ENCODE measurements at regions not wholly inside any gene's neighbourhood (a gene's known extent, or its start where the extent isn't known, plus 50 kb on each side); places are given as distances from the start of the nearest gene placed in this dataset.

GRCh38 chr4:13207226-13207625 lies 276.9 kb downstream of the RAB28 start:
- H3K4me3 ChIP-seq (ENCODE audit: low read length in 2 of 2) = no peak overlapping the region
- H3K27me3 ChIP-seq (ENCODE audit: control insufficient read depth in 2 of 2, insufficient read depth in 1 of 2, low read length in 1 of 2) = no peaks in the 10 kb centered on the region
- no peak for DNase-seq (ENCODE audit: low read depth in 6 of 9, low spot score in 9 of 9)
- H3K9me3 ChIP-seq (ENCODE audit: control insufficient read depth in 2 of 2, insufficient read depth in 1 of 2, low read length in 1 of 2) = no peaks in the 10 kb centered on the region
- no peaks in the 10 kb centered on the region for H3K4me1 ChIP-seq (ENCODE audit: control insufficient read depth in 2 of 2, insufficient read depth in 2 of 2, low read length in 2 of 2)
- 92% methylated on average over 1 of the region's 1 CpG for WGBS
- H3K36me3 ChIP-seq (ENCODE audit: control insufficient read depth in 2 of 2, insufficient read depth in 2 of 2, low read length in 1 of 2) = no peaks in the 10 kb centered on the region
- H3K27ac ChIP-seq (ENCODE audit: low read depth in 1 of 2, low read length in 1 of 2) = no peak overlapping the region

GRCh38 chr4:13203101-13203500 lies 281.0 kb downstream of the RAB28 start:
- Histone ChIP-seq H3K36me3 (ENCODE audit: control insufficient read depth in 2 of 2, insufficient read depth in 2 of 2, low read length in 1 of 2) (no peaks in the 10 kb centered on the region), H3K27ac (ENCODE audit: low read depth in 1 of 2, low read length in 1 of 2) (no peak overlapping the region), H3K27me3 (ENCODE audit: control insufficient read depth in 2 of 2, insufficient read depth in 1 of 2, low read length in 1 of 2) (no peaks in the 10 kb centered on the region), H3K9me3 (ENCODE audit: control insufficient read depth in 2 of 2, insufficient read depth in 1 of 2, low read length in 1 of 2) (no peaks in the 10 kb centered on the region), H3K4me3 (ENCODE audit: low read length in 2 of 2) (no peak overlapping the region), H3K4me1 (ENCODE audit: control insufficient read depth in 2 of 2, insufficient read depth in 2 of 2, low read length in 2 of 2) (no peaks in the 10 kb centered on the region)
- DNase-seq (ENCODE audit: low read depth in 6 of 9, low spot score in 9 of 9) = no peak
- WGBS = 95% methylated on average over 1 of the region's 1 CpG

DNA sequence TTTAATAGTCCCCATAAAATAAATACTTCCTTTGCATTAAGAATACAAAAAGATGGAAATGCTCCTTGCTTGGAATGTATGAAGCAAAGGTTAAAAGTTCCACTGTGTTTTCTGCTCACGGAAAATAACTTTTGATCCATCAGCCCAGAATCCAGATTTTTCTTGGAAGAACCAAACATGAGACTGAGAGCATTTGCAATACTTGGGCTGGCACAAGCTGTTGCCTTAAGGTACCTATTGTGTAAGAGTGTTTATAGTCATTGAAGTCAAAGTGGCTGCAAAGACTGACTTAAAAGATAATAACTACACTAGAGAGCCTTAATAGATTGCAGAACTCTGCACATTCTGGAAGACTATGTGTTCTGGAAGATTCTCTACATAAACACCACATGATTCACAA lies 281.4 kb downstream of the RAB28 start:
- no peak overlapping the region for H3K4me3 ChIP-seq (ENCODE audit: low read length in 2 of 2)
- H3K36me3 ChIP-seq (ENCODE audit: control insufficient read depth in 2 of 2, insufficient read depth in 2 of 2, low read length in 1 of 2) = no peaks in the 10 kb centered on the region
- no peaks in the 10 kb centered on the region for H3K27me3 ChIP-seq (ENCODE audit: control insufficient read depth in 2 of 2, insufficient read depth in 1 of 2, low read length in 1 of 2)
- no peaks in the 10 kb centered on the region for H3K4me1 ChIP-seq (ENCODE audit: control insufficient read depth in 2 of 2, insufficient read depth in 2 of 2, low read length in 2 of 2)
- H3K9me3 ChIP-seq (ENCODE audit: control insufficient read depth in 2 of 2, insufficient read depth in 1 of 2, low read length in 1 of 2) = no peaks in the 10 kb centered on the region
- no peak for DNase-seq (ENCODE audit: low read depth in 6 of 9, low spot score in 9 of 9)
- WGBS = 100% methylated on average over 1 of the region's 1 CpG
- H3K27ac ChIP-seq (ENCODE audit: low read depth in 1 of 2, low read length in 1 of 2) = no peak overlapping the region

DNA sequence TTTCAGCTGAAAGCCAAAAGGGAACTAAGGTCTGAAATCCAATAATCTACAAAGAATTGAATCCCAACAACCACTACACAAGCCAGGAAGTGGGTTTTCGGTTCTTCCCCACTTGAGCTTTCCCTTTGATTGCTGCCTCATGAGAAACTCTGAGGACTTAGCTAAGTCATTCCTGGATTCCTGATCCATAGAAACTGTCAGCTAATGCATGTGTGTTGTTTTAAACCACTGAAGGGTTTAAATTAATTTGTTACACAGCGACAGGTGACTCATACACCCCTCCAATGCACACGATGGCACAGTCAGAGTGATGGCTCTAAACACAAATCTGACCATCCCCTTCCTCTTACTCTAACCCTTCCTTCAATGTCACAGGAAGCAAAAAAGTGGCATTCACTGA lies 282.9 kb downstream of the RAB28 start:
- DNase-seq (ENCODE audit: low read depth in 6 of 9, low spot score in 9 of 9) = no peak
- Histone ChIP-seq H3K4me1 (ENCODE audit: control insufficient read depth in 2 of 2, insufficient read depth in 2 of 2, low read length in 2 of 2) (no peaks in the 10 kb centered on the region), H3K27ac (ENCODE audit: low read depth in 1 of 2, low read length in 1 of 2) (no peak overlapping the region), H3K36me3 (ENCODE audit: control insufficient read depth in 2 of 2, insufficient read depth in 2 of 2, low read length in 1 of 2) (no peaks in the 10 kb centered on the region), H3K27me3 (ENCODE audit: control insufficient read depth in 2 of 2, insufficient read depth in 1 of 2, low read length in 1 of 2) (no peaks in the 10 kb centered on the region), H3K9me3 (ENCODE audit: control insufficient read depth in 2 of 2, insufficient read depth in 1 of 2, low read length in 1 of 2) (no peaks in the 10 kb centered on the region), H3K4me3 (ENCODE audit: low read length in 2 of 2) (no peak overlapping the region)
- WGBS = 90% methylated on average over 3 of the region's 3 CpGs

DNA sequence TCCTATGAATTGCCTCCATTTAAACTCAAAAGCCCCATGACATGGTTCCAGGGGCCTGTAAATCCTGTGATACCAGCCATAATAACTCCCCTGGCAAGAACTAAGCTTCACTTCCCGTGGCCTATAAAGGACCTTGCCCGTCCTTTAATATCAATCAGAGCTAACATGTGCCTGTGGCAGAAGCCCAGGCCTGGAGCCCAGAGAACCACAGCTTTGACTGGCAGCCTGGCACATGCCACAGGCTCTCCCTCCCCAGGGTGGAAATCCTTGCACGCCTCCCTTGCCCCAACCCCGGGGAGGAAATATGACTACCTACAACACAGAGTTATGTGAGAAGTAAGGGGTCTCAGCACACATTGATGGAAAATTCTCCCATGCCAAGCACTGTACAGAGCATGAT lies 287.4 kb downstream of the RAB28 start:
- WGBS = 93% methylated on average over 4 of the region's 4 CpGs
- no peak for DNase-seq (ENCODE audit: low read depth in 6 of 9, low spot score in 9 of 9)

DNA sequence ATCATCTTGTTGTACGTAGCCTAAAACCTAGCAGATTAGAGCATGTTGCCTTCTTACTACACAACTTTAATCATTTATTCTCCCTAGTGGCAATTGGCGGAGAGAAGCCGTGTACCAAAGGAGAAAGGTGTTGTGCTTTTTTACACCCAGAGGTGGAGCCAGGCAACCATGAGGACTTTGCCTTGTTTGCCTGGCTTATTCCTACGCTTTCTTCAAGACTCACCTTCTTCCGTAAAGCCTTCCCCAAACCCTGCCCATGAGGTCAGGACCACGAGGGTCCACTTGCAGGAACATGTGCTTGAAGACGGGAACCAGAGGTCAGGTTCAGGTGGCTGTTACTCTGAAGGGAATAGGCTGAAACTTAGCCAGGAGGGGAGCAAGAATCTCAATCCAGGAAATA lies 290.5 kb downstream of the RAB28 start:
- no peaks in the 10 kb centered on the region for H3K36me3 ChIP-seq (ENCODE audit: control insufficient read depth in 2 of 2, insufficient read depth in 2 of 2, low read length in 1 of 2)
- no peak for DNase-seq (ENCODE audit: low read depth in 6 of 9, low spot score in 9 of 9)
- 91% methylated on average over 7 of the region's 7 CpGs for WGBS

More for the DNA sequence above, 287.4 kb downstream of the RAB28 start:
- no peaks in the 10 kb centered on the region for H3K27me3 ChIP-seq (ENCODE audit: control insufficient read depth in 2 of 2, insufficient read depth in 1 of 2, low read length in 1 of 2)
- no peak overlapping the region for H3K4me3 ChIP-seq (ENCODE audit: low read length in 2 of 2)
- H3K9me3 ChIP-seq (ENCODE audit: control insufficient read depth in 2 of 2, insufficient read depth in 1 of 2, low read length in 1 of 2) = no peaks in the 10 kb centered on the region
- H3K27ac ChIP-seq (ENCODE audit: low read depth in 1 of 2, low read length in 1 of 2) = no peak overlapping the region
- H3K36me3 ChIP-seq (ENCODE audit: control insufficient read depth in 2 of 2, insufficient read depth in 2 of 2, low read length in 1 of 2) = no peaks in the 10 kb centered on the region
- H3K4me1 ChIP-seq (ENCODE audit: control insufficient read depth in 2 of 2, insufficient read depth in 2 of 2, low read length in 2 of 2) = no peaks in the 10 kb centered on the region

DNA sequence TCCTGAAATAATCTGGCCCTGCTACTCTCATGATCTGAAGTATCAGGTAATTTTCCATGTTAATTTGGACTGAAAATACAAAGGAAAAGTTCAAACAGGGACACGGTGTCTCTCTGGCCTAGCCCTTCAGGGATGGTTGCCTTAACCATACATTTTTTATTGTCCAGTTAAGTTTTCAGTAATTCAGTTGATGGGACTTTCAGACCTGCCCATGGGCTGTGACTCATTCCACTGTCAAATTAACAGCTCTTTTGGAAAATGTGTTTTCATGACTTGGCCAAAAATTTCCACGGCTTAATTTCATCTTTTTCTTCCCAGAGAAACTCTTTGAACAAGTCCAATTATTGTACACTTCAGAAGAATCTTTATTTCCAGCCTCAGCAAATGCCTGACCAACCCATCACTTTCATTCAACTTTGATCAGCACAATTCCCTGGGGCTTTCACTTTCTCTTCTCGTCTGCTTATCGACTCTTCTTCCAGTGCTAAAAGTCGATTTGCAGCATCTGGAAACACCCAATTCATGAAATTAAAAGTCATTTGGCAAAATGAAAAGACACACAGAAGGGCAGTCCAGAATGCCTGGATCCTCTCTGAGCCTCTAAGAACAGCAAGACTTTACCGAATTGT lies 293.9 kb downstream of the RAB28 start:
- Histone ChIP-seq H3K27ac (ENCODE audit: low read depth in 1 of 2, low read length in 1 of 2) (no peak overlapping the region), H3K9me3 (ENCODE audit: control insufficient read depth in 2 of 2, insufficient read depth in 1 of 2, low read length in 1 of 2) (no peaks in the 10 kb centered on the region), H3K36me3 (ENCODE audit: control insufficient read depth in 2 of 2, insufficient read depth in 2 of 2, low read length in 1 of 2) (no peaks in the 10 kb centered on the region), H3K27me3 (ENCODE audit: control insufficient read depth in 2 of 2, insufficient read depth in 1 of 2, low read length in 1 of 2) (no peaks in the 10 kb centered on the region), H3K4me3 (ENCODE audit: low read length in 2 of 2) (no peak overlapping the region), H3K4me1 (ENCODE audit: control insufficient read depth in 2 of 2, insufficient read depth in 2 of 2, low read length in 2 of 2) (no peaks in the 10 kb centered on the region)
- DNase-seq (ENCODE audit: low read depth in 6 of 9, low spot score in 9 of 9) = no peak
- 91% methylated on average over 6 of the region's 6 CpGs for WGBS

More for the DNA sequence above, 290.5 kb downstream of the RAB28 start:
- Histone ChIP-seq H3K27ac (ENCODE audit: low read depth in 1 of 2, low read length in 1 of 2) (no peak overlapping the region), H3K27me3 (ENCODE audit: control insufficient read depth in 2 of 2, insufficient read depth in 1 of 2, low read length in 1 of 2) (no peaks in the 10 kb centered on the region), H3K4me1 (ENCODE audit: control insufficient read depth in 2 of 2, insufficient read depth in 2 of 2, low read length in 2 of 2) (no peaks in the 10 kb centered on the region), H3K9me3 (ENCODE audit: control insufficient read depth in 2 of 2, insufficient read depth in 1 of 2, low read length in 1 of 2) (no peaks in the 10 kb centered on the region), H3K4me3 (ENCODE audit: low read length in 2 of 2) (no peak overlapping the region)

DNA sequence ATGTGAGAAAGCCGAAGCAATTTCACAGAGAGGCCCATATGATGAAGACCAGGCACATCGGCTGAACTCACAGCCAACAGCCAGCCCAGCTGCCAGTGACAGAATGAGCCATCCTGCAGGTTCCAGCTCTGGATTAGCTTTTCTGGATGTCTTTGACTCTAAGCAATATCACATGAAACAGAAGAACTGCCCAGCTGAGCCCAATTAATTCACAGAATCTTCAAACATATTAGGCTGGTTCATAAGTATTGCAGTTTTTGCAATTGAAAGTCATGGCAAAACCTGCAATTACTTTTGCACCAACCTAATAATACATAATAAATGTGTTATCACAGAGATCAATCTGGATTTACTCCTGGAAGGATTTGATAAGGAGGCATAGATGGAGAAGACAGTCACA lies 299.9 kb downstream of the RAB28 start:
- Histone ChIP-seq H3K4me1 (ENCODE audit: control insufficient read depth in 2 of 2, insufficient read depth in 2 of 2, low read length in 2 of 2) (no peaks in the 10 kb centered on the region), H3K9me3 (ENCODE audit: control insufficient read depth in 2 of 2, insufficient read depth in 1 of 2, low read length in 1 of 2) (no peaks in the 10 kb centered on the region), H3K36me3 (ENCODE audit: control insufficient read depth in 2 of 2, insufficient read depth in 2 of 2, low read length in 1 of 2) (no peaks in the 10 kb centered on the region), H3K27me3 (ENCODE audit: control insufficient read depth in 2 of 2, insufficient read depth in 1 of 2, low read length in 1 of 2) (no peaks in the 10 kb centered on the region), H3K27ac (ENCODE audit: low read depth in 1 of 2, low read length in 1 of 2) (no peak overlapping the region), H3K4me3 (ENCODE audit: low read length in 2 of 2) (no peak overlapping the region)
- DNase-seq (ENCODE audit: low read depth in 6 of 9, low spot score in 9 of 9) = no peak
- 93% methylated on average over 2 of the region's 2 CpGs for WGBS

DNA sequence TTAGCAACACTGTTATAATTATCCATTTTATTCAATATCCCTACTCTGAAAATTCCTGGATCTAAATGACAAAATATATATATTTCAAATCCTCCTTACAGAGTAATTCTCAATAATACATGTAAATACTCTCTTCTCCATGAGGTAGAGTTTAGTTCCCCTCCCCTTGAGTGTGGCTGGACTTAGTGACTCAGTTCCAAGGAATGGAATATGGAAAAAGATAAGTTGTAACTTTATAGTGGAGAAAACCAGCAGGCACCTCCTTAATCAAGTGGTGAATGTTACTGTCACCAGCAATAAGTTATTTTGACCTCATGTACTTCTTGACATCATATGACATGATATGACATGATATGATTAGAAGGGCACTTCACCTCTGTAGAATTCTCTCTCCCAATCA lies 302.0 kb downstream of the RAB28 start:
- no peak overlapping the region for H3K27ac ChIP-seq (ENCODE audit: low read depth in 1 of 2, low read length in 1 of 2)
- H3K27me3 ChIP-seq (ENCODE audit: control insufficient read depth in 2 of 2, insufficient read depth in 1 of 2, low read length in 1 of 2) = no peaks in the 10 kb centered on the region
- no peaks in the 10 kb centered on the region for H3K9me3 ChIP-seq (ENCODE audit: control insufficient read depth in 2 of 2, insufficient read depth in 1 of 2, low read length in 1 of 2)
- no peaks in the 10 kb centered on the region for H3K36me3 ChIP-seq (ENCODE audit: control insufficient read depth in 2 of 2, insufficient read depth in 2 of 2, low read length in 1 of 2)
- DNase-seq (ENCODE audit: low read depth in 6 of 9, low spot score in 9 of 9) = no peak
- no peak overlapping the region for H3K4me3 ChIP-seq (ENCODE audit: low read length in 2 of 2)
- no peaks in the 10 kb centered on the region for H3K4me1 ChIP-seq (ENCODE audit: control insufficient read depth in 2 of 2, insufficient read depth in 2 of 2, low read length in 2 of 2)

- Histone ChIP-seq H3K9me3 (ENCODE audit: control insufficient read depth in 2 of 2, insufficient read depth in 1 of 2, low read length in 1 of 2) (no peaks in the 10 kb centered on the region), H3K27ac (ENCODE audit: low read depth in 1 of 2, low read length in 1 of 2) (no peak overlapping the region), H3K27me3 (ENCODE audit: control insufficient read depth in 2 of 2, insufficient read depth in 1 of 2, low read length in 1 of 2) (no peaks in the 10 kb centered on the region), H3K4me3 (ENCODE audit: low read length in 2 of 2) (no peak overlapping the region), H3K4me1 (ENCODE audit: control insufficient read depth in 2 of 2, insufficient read depth in 2 of 2, low read length in 2 of 2) (no peaks in the 10 kb centered on the region), H3K36me3 (ENCODE audit: control insufficient read depth in 2 of 2, insufficient read depth in 2 of 2, low read length in 1 of 2) (no peaks in the 10 kb centered on the region)
- WGBS = 91% methylated on average over 4 of the region's 4 CpGs
- no peak for DNase-seq (ENCODE audit: low read depth in 6 of 9, low spot score in 9 of 9)
Measured at GRCh38 chr4:13181681-13182080, 302.5 kb downstream of the RAB28 start.
